CD1c-positive myeloid dendritic cell (primary cell): ENCODE measurements at regions not wholly inside any gene's neighbourhood (a gene's known extent, or its start where the extent isn't known, plus 50 kb on each side); places are given as distances from the start of the nearest gene placed in this dataset.

Experiments used
- DNase-seq: peaks from one replicate; pipeline ENCODE4 v3.0.0-alpha.2; 2016; ENCODE audit errors: extremely low spot score

DNA sequence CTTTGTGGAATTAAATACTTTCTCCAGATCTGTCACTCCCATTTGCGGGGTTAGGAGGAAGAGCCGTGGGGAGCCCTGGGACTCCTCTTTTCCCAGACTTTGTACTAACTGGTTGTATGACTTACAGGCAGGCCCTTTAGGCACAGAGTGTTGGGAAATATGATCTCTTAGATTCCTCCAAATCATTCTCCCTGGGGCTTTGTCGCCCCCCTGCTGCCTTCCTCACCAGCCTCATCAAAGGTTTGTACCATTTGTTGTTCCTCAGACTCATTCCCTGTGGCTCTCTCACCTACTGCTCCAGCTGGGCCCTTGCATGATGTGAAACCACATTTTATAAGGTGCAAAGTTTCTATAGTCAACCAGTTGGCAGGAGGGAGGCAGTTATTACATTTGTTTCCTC is 56.4 kb downstream of the CRYGS start:
- DNase-seq, result no peak

DNA sequence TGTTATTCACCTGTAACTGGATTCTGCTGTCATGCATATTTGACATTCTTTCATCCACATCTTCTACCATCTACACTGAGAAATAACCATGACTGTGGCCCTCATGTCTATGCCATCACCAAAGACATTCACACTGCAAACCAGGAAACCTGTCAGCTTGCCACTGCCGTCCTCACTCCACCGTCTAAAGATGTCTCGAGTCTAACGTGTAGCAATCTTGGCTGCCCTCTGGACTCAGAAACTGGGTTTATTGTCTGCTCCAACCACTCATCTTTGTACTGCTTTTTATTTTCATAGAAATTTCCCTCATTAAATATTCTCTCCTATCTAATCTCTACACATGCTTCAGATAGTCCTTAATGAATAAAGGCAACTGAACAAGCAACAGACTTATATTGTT is 57.1 kb downstream of the CRYGS start:
- DNase-seq, result no peak

DNA sequence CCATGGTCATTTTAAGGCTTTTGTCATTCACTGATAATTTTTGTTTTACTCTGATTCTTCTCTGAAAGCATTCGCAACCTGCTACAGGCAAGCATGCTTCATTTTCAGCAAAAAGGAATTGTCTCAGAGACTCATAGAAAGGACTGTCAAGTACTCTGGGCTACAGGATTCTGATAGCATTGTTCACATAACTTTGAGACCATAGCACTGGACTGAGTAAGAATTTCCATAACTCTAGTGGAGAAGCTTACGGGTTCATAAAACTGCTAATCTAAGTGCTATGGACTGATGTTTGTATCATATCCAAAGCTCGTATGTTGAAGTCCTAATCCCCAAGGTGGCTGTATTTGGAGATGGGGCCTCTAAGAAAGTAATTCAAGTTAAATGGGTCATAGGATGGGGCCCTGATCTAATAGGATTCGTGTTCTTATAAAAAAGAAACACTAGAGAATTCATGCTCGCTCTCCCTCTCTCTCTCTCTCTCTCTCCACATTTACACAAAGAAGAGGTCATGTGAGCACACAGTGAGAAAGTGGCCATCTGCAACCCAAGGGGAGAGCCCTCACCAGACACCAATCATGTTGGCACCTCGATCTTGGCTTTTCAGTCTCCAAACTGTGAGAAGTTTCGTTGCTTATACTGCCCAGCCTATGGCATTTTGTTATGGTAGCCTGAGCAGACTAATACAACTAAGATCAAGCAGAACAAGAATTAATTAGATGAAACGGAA is 60.4 kb downstream of the CRYGS start:
- no peak for DNase-seq

DNA sequence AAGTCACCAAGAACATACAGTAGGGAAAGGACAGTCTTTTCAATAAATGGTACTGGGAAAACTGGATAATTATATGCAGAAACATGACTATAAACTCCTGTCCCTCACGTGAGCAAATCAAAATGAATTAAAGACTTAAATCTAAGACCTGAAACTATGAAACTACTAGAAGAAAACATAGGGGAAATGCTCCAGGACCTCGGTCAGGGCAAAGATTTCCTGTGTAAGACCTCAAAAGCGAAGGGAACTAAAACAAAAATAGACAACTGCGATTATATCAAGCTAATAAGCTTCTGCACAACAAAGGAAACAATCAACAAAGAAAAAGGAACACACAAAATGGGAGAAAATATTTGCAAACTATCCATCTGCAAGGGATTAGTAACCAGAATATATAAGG is 62.7 kb downstream of the CRYGS start:
- DNase-seq, result no peak

DNA sequence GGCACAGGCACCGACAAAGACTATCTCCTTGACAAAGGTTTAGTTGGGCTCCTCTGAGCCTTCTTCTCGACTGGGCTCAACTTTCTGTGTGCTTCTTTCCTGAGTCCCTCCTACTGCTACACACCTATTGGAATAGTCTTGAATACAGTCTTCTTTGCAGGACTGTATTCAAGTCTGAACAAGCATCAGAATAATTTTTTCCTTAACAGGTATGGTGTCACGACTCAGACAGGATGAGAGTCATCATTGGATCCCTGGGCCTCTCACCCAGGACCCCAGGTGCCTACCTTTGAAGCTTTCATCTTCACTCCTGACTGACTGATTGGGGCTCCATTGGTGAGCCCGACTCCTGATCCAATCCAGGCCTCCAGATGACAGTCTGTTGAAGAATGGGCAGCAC is 66.3 kb downstream of the CRYGS start:
- DNase-seq, result no peak

DNA sequence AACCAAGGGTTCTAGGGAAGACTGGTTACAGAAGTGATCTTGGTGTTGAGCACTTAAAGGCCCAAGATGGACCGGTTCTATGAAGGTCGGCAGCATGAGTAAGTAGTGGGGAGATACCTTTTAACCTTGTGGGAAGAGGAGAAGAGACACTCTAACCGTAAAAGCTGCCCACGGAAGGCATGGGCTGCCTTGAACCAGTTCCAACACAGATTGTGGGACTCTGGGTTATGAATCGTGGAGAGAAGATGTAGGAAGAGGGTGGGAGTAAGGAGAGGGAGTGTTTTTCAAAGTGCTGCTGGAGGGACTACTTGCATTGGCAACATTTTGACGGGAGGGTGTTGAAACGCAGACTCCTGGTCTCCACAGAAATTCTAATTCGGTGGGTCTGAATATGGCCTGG is 67.1 kb downstream of the CRYGS start:
- DNase-seq, result no peak

DNA sequence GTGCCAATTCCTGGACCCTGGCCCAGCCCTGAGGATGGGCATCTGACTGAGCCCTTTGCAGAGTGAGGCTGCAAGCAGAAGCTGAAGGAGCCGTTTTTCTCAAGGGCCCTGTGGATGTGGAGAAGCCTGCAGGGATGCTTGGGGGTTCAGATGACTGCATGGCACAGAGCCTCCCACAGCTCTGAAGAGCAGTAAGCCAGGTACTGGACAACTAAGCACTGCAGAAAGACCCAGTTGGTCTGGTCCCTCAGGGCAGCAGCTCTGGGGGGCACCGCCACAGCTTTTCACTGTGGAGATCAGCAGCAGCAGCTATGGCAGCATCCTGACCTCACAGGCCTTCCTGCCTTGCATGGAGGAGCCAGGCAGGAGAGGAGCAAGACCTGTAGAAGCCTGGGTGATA is 67.6 kb downstream of the CRYGS start:
- no peak for DNase-seq

DNA sequence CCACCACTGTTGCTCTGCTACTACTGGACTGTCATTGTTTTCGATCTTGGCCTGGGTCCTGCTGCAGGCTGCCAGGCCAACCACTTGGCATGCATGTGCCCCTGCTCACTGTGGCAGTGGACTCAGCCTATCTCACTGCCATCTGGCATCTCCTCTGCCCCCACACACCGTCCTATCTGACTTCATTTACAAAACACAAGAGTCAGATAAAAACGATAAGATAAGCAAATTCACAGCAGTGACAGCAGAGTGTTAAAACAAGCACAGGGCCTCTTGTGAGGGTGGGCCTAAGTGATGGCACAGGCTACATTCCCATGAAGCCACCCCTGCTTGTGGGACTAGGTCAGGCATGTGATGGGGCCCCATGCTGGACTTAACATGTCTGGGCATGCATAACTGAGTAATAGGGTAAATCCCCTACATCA is 68.1 kb downstream of the CRYGS start:
- DNase-seq, result no peak

DNA sequence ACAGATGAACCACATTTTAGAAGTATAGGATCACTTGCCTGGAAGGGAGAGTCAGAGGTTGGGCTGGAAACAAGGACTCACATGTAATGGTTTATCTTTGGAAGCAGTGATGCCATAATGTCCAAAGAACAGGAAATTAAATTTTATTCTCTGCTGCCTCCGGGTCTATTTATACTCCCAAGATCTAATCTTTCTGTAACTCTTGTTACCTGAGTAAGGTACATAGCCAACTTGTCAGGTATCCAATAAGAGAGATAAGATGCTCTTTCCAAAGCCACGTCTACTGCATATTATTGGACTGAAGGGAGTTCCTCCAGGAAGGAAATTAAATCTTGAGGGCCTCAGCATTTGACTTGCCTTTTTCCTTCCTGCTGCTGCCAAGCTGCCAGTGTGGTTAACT is 71.0 kb downstream of the CRYGS start:
- no peak for DNase-seq

DNA sequence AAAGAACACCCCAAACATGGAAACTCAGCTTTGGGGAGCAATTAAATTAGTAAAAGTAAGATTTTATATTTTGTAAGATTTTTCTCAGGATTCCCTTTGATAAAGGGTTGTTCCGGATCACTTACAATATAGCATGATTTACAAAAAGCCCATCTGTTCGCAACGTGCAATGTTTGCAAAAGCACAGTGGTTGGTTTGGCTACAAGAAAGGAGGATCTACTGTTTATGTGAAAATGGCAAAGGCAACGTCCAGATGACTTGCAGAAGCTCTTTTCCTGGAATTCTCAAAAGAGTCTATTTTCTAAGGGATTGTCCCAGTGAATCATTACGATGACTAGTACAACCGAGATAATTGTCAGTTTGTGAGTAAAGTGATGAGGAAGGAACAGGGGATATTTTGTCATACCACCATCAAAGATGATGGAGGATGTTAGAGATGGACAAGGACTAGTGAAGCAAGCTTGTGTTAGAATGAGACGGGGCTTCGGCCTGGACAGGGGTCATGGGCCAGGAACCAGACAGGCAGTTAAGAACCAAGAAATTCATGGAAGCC is 71.6 kb downstream of the CRYGS start:
- no peak for DNase-seq

DNA sequence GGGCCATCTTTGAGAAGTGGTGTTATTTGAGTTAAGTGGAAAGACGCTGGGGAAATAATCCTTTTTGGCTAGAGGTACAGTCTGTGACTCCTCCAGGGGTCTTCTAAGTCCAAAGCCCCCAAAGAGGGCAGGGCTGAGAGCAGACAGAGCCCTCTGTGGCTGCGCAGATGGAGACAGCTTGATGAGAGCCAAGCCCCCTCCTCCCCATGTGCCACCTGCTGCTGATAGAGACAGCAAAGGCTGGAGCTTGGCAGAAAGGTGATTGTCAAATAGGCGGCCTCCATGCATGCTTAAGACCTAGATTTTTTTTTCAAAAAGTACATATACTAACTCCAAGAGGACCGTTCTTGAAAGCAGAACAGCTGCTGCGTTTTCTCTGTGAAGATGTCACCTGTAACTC is 72.4 kb downstream of the CRYGS start:
- DNase-seq, result no peak

DNA sequence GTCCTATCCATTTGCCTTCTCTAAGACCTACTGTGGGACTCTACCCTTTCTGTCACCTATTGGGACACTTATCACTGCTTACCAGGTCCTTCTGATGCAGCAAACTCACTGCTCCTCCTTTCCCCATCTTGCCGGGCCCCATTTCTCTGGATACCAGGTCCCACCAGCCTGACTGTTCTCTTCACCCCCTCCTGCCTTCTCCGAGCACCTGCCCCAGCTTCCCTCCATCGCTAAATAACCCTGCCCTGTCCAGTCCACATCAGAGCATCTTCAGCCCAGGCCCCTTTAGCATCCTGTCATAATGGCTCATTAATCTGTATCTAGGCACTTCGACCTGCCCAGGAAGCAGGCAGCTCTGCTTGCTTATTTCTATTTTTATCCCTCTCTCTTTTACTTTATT is 74.7 kb downstream of the CRYGS start:
- DNase-seq, result no peak

DNA sequence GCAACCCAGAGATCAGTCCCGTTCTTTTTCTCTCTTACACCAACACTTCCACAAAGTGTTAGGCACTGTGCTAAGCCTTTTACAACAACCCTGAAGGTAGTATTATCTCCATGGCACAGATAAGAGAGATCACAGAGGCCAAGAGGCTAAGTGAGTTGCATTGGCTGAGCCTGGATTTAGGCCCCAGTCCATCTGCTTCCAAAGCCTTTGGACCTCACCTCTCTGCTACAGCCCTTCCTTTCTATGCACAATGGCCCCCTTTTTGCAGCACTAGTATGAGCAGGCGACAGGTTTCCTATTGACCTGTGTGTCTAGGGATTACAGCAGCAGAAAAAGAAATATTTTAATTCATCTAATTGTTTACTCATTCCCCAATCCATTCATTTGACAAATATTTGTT is 76.2 kb downstream of the CRYGS start:
- no peak for DNase-seq

DNA sequence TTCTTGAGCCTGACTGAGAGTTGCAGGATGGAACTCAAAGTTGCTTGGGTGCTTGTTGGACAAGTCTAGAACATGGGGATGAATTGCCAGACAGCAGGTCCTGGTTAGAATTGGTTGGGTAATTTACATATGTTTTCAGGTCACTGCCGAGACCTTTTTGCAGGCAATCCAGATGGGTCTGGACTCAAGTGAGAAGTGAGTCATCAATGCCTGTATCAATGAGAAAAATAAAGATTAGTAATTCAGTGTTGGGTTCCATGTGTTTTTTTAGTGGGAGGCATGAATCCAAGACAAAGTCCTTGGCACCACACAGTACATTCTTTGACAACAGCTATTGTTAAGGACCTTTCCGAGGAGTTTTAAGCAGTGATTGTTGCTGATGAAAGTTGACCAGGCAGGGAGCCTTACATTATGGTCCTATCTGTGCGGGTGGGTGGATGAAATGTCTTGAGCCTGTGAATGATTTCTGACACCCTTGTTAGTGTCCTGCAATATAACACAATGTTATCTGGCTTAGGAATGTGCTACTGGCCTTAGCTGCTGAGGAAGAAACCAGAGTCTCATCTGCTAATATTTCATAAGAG is 77.7 kb downstream of the CRYGS start:
- no peak for DNase-seq

DNA sequence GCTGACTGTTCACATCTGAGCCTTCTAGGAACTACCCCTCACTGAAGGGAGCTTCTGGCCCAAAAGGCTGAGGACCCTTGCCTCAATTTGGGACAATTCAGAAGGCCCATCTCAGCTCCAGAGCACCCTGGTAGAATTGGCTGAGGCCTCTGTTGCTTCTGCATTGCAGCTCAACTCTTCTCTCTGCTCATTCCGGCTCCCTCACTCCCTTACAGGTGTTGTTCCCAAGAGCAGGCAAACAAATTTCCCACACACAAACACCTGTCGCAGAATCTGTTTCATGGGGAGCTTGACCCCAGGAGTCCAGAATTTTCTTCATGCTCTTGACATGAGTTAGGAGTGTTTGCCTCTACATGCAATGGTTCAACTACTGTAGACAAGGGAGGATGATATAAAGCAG is 78.7 kb downstream of the CRYGS start:
- no peak for DNase-seq

DNA sequence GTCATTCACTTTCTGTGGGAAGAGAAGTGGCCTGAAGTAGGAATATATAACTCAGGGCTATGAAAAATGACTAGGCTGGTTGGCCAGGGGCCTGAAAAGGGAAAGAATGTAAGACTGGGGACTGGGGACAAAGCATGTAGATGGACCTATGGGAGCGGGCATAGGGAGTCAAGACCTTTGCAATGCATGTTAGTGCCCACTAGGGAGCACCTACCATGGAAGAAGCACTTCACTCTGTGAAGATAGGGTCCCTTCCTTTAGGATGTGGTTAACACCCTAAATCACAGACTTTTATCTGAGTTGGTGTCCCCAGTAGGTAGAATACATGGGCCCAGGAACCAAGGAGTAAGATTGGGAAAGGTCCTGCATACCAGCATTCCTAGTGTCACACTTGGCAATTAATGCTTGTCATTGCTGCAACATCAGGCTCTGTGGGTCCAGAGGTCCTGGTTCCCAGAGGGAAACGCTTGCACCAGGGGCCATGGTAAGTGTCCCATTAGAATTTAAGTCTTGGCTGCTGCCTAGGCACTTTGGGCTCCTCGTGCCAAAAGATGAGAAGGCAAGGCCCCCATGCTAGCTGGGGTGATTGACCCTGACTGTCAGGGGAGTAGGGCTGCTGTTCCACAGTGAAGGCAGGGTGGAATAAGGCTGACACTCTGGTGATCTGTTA is 79.6 kb downstream of the CRYGS start:
- DNase-seq, result no peak

DNA sequence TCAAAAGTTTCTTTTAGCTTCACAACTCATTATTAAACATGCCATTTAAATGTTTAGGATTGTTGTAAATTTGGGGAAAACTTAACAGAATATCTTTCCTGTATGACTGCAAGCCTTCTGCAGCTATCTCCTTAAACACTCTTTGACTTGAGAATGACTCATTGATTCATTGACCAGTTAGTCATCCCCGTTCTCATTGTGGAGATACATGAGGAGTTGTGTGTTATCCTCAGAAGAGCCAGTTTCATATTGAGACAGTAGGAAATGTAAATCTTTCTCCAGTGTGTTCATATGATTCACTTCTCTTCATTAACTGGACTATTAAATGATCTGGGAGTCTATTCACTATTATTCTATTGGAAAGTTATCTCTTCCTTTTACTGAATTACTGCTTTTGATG is 83.0 kb downstream of the CRYGS start:
- no peak for DNase-seq

DNA sequence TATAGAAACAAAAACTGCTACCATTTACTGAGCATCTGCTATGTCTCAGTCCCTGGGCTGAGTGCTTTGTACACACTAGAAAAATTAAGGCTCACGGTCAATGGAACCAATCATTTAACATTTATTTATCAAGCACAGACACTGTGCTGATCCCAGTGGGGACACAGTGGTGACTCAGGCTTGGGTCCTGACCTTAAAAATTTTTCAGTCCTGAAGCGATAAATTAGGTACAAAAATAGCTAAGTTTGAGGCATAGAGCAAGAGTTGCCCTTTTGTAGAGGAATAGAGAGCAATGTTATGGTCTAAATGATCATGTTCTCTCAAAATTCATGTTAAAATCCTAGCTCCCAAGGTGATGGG is 85.1 kb downstream of the CRYGS start:
- DNase-seq, result no peak

DNA sequence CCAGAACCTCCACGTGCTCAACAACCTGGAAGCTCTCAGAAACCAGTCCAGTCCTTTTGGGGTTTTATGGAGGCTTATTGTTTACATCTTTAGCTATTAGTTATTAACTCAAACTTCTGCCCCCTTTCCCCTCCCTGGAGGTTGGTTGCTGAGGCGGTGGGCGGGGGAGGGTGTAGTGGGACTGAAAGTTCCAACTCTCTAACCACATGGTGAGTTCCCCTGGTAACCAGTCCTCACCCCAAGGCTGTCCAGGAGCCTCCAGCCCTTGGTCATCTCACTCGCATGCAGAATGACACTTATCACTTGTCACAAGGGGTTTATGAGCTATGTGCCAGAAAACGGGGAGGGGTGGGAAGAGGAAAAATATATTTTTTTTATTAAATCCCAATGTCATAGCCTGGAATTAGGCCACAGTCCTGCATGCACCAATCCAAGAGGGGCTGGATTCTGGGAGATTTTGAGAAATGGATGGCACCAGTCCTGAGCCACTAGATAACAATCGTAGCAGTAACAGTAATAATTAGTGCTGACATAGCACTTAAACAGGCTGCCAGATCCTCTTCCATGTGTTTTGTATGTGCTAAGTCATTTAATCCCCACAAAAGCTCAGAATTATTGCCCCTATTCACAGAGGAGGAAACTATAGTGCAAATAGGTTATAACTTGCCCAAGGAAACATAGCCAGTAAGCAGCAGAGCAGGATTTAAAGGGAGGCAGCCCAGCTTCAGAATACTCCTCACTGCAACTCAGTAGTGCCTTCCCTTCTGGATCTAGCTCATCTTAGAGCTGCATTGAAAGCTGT is 85.7 kb downstream of the CRYGS start:
- DNase-seq, result no peak

DNA sequence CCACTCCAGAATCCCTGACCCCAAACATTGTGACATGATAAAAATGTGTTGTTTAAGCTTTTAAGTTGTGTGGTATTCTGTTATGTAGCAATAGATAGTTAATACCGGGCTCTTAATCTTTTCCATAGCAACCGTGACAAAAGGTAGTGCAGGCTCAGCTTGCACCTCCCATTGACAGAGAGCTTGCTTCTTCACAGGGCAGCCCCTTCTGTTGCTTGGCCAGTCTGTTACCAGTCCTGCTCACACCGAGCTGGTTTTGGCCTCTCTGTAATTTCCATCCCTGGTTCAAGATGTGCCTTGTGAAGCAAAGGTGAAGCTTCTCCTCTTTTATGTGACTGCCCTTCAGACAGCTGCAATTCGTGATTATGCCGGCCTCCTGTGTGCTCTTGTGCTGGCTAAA is 86.9 kb downstream of the CRYGS start:
- DNase-seq, result no peak

DNA sequence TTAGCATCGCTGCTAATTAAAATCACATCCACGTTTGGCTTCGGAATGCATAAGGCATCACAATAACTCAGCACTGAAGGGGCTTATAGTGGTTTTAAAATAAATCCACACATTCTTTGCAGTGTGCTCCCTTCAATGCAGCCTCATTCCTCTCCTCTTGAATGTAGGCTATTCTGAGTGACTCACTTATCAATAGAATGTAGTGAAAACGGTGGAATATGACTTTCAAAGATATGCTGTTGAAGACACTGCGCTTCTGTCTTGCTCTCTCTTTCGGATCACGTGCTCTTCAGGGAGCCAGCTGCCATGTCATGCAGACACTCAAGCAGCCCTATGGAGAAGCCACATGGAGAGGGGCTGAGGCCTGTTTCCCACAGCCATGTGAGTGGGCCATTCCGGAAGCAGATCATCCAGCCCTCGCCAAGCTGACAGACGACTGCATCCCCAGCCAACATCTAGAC is 87.4 kb downstream of the CRYGS start:
- DNase-seq, result no peak
